ENCODE measurements at regions not wholly inside any gene's neighbourhood (a gene's known extent, or its start where the extent isn't known, plus 50 kb on each side); places are given as distances from the start of the nearest gene placed in this dataset.

DNA sequence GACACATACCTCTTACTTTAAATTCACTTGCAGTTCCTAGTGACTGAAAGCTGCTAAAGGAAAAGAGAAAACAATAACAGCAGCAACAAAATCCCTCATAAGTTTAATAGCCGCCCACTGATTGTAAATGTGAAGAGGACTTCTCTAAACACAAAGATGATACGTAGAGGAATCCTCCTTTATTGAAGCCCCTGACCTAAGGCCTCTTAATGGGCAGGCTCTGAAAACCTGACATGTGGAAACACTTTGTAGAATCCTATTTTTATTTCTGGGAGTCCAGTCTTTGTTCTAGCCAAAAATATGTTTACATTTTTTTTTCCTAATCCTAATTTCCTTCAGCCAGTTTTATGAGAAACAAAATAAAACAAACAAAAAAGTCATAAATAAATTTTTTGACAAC lies 1277.7 kb upstream of the CELF4 start:
- TF ChIP-seq, protein P1, sequence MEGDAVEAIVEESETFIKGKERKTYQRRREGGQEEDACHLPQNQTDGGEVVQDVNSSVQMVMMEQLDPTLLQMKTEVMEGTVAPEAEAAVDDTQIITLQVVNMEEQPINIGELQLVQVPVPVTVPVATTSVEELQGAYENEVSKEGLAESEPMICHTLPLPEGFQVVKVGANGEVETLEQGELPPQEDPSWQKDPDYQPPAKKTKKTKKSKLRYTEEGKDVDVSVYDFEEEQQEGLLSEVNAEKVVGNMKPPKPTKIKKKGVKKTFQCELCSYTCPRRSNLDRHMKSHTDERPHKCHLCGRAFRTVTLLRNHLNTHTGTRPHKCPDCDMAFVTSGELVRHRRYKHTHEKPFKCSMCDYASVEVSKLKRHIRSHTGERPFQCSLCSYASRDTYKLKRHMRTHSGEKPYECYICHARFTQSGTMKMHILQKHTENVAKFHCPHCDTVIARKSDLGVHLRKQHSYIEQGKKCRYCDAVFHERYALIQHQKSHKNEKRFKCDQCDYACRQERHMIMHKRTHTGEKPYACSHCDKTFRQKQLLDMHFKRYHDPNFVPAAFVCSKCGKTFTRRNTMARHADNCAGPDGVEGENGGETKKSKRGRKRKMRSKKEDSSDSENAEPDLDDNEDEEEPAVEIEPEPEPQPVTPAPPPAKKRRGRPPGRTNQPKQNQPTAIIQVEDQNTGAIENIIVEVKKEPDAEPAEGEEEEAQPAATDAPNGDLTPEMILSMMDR (IDR thresholded peaks at IDR 0.05; ENCODE audit: extremely low read depth in 1 of 2, insufficient read depth in 1 of 2, low read depth in 1 of 2, low read length in 2 of 2), result no peak
- TF ChIP-seq EZH2 (IDR thresholded peaks at IDR 0.05; ENCODE audit: borderline replicate concordance, low read depth, low read length, severe bottlenecking) (no peak), JUN (IDR thresholded peaks at IDR 0.05; ENCODE audit: borderline replicate concordance, insufficient read depth, insufficient read length, low read depth) (no peak), POLR2AphosphoS5 (IDR thresholded peaks at IDR 0.05; ENCODE audit: insufficient read depth, low read depth, low read length) (no peak), POLR2A (IDR thresholded peaks at IDR 0.05; ENCODE audit: low read depth, low read length) (no peak), MYC (IDR thresholded peaks at IDR 0.05; ENCODE audit: low read depth, low read length) (no peak)

Data from endothelial cell of umbilical vein (primary cell).